Lung (tissue), 11 donors: ENCODE measurements at regions not wholly inside any gene's neighbourhood (a gene's known extent, or its start where the extent isn't known, plus 50 kb on each side); places are given as distances from the start of the nearest gene placed in this dataset.

Experiments
- ATAC-seq: fragments of 200-7000 bp; cut with Tn5 transposase; one replicate; pipeline ENCODE4 v1.9.1; 2020; ENCODE audit warnings: moderate number of reproducible peaks; ENCODE audit not compliant: insufficient read depth, low FRiP score
- DNase-seq, 3 donors: peaks; one replicate each; pipeline ENCODE4 v3.0.0-alpha.2; 2013 to 2017
- H3K27ac ChIP-seq, 2 donors: one replicate each; pipeline ENCODE4 v1.5.1; 2013; ENCODE audit warnings: mild to moderate bottlenecking in 2 of 2, moderate library complexity in 2 of 2, control low read depth in 1 of 2, inconsistent platforms in 1 of 2, low read depth in 1 of 2, low read length in 1 of 2
- H3K27me3 ChIP-seq, 3 donors: one replicate each; pipeline ENCODE4 v1.5.1; 2013; ENCODE audit warnings: low read length in 2 of 3; ENCODE audit not compliant: control insufficient read depth in 3 of 3, insufficient read depth in 3 of 3
- H3K36me3 ChIP-seq, 4 donors: one replicate each; pipeline ENCODE4 v1.5.1; 2013; ENCODE audit warnings: low read length in 4 of 4, mild to moderate bottlenecking in 1 of 4, moderate library complexity in 1 of 4; ENCODE audit not compliant: control insufficient read depth in 4 of 4, insufficient read depth in 4 of 4
- H3K4me1 ChIP-seq, 5 donors: one replicate each; pipeline ENCODE4 v1.5.1; 2013; ENCODE audit warnings: low read length in 5 of 5, mild to moderate bottlenecking in 2 of 5, moderate library complexity in 1 of 5; ENCODE audit not compliant: control insufficient read depth in 5 of 5, insufficient read depth in 5 of 5
- H3K4me3 ChIP-seq: one replicate; pipeline ENCODE4 v1.5.1; 2013; ENCODE audit warnings: mild to moderate bottlenecking, control low read depth, moderate library complexity
- H3K9ac ChIP-seq, 2 donors: one replicate each; pipeline ENCODE4 v1.5.1; 2013; ENCODE audit warnings: low read length in 2 of 2, control low read depth in 1 of 2; ENCODE audit not compliant: insufficient read depth in 1 of 2
- H3K9me3 ChIP-seq, 4 donors: one replicate each; pipeline ENCODE4 v1.5.1; 2013; ENCODE audit warnings: low read length in 3 of 4, mild to moderate bottlenecking in 1 of 4, moderate library complexity in 1 of 4; ENCODE audit not compliant: control insufficient read depth in 4 of 4, insufficient read depth in 3 of 4
- CTCF ChIP-seq: IDR thresholded peaks from 2 replicates; pipeline ENCODE4 v1.5.1; 2012; ENCODE audit warnings: mild to moderate bottlenecking; ENCODE audit errors: control extremely low read depth, extremely low read depth
- WGBS, 2 donors: extraction: QIAGEN DNeasy Blood & Tissue Kit; methylation state at CpG; one replicate each; pipeline ENCODE4 v1.1.7; 2013; 5-methylcytosine and 5-hydroxymethylcytosine counted together
- donor health status: control.
- donor health status: control.
- donor health status: Bipolar disorder and iron deficiency.
- donor health status: healthy.
- donor health status: DM: yes; HTN: yes; CAD: no.

DNA sequence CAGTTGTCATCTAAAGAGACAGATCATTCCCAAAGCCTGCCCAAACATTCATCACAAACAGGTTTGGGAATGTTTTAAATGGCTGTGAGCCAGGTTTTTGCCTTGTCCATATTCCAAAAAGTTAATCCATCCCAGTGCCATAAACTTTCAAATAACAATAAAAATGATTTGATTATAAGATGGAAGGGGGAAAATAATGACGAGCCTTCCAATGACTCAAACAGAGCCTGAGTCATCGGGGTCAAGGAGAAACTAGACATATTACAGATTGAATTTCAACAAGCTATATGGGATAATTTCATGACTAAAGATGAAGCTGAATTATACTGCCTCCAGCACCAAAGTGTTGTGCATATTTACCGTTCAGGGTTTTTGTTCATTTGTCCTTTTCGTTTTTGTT is 195.8 kb upstream of the PKN2 start:
- Histone ChIP-seq H3K27ac (no peak overlapping the region), H3K9me3 (no peaks in the 10 kb centered on the region), H3K4me1 (peaks cover 0 to 21% (median 0%) of the 10 kb centered on the region in 5 donors), H3K4me3 (no peak overlapping the region), H3K9ac (no peak overlapping the region), H3K36me3 (no peaks in the 10 kb centered on the region), H3K27me3 (no peaks in the 10 kb centered on the region)
- ATAC-seq: no peak
- no peak for TF ChIP-seq CTCF
- 72 to 85% methylated on average over 4 of the region's 4 CpGs for WGBS, 2 donors
- peak in 1 of 3 donors; percentile 46 for DNase-seq

DNA sequence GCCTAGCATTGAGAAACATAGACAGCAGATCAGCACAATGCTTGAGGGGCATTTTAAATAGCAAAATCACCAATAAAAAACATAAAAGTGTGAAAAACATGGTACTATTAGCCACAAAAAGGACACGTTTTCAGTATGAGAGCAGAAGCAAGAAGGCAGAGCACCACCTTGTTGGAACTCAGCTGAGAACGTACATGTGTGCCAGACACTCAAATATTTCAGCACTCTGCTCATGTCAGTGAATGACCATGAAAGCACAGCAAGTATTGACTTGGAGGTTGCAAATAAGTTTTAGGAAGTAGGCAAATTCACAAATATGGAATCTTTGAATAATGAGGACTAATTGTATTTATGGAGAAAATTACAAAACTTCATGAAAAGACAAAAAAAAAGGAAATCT is 193.4 kb upstream of the PKN2 start:
- no peak for DNase-seq
- TF ChIP-seq CTCF: no peak
- Histone ChIP-seq H3K36me3 (no peaks in the 10 kb centered on the region), H3K9ac (no peak overlapping the region), H3K27ac (no peak overlapping the region), H3K4me1 (peaks cover 0 to 12% (median 0%) of the 10 kb centered on the region in 5 donors), H3K4me3 (no peak overlapping the region), H3K27me3 (no peaks in the 10 kb centered on the region), H3K9me3 (no peaks in the 10 kb centered on the region)
- no peak for ATAC-seq
- 72 to 76% methylated on average over 2 of the region's 2 CpGs for WGBS, 2 donors

- TF ChIP-seq CTCF: no peak
- DNase-seq (peak in 1 of 3 donors; percentile 73), ATAC-seq (no peak)
- no peaks in the 10 kb centered on the region for H3K9me3 ChIP-seq
- H3K9ac ChIP-seq: no peak overlapping the region
- H3K27me3 ChIP-seq: no peaks in the 10 kb centered on the region
- H3K4me1 ChIP-seq: peaks cover 0 to 21% (median 2%) of the 10 kb centered on the region in 5 donors
- no peak overlapping the region for H3K27ac ChIP-seq
- no peak overlapping the region for H3K4me3 ChIP-seq
- H3K36me3 ChIP-seq: no peaks in the 10 kb centered on the region
These were observed 184.4 kb upstream of the PKN2 start for GRCh38 chr1:88499671-88500070.

DNA sequence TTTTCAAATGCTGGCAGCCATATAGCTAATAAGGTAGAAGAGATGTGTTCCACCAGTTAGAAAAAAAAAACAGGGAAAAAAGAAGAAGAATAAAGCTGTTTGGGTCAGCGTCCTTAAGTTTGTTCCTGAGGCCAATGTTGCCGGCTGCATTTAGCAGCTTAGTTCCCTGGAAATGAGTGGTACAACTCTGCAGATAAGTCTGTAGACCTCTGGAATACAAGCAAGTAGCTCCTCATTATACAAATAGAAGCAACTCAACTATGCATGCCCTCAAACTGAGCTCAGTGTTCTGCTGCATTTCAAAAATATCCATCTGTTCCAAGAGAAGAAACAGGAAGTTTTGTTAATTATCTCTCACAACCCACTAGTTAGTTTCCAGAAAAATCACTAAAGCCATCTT is 181.2 kb upstream of the PKN2 start:
- no peak overlapping the region for H3K27ac ChIP-seq
- no peak for ATAC-seq
- no peak overlapping the region for H3K4me3 ChIP-seq
- H3K4me1 ChIP-seq: peaks cover 0 to 21% (median 2%) of the 10 kb centered on the region in 5 donors
- H3K9ac ChIP-seq: no peak overlapping the region
- no peaks in the 10 kb centered on the region for H3K27me3 ChIP-seq
- no peak for TF ChIP-seq CTCF
- H3K36me3 ChIP-seq: no peaks in the 10 kb centered on the region
- peak; percentile 32 to 87 (median 75) for DNase-seq
- 79 to 94% methylated on average over 2 of the region's 2 CpGs for WGBS, 2 donors
- H3K9me3 ChIP-seq: no peaks in the 10 kb centered on the region
